BLaER1 treated with 17β-estradiol and CSF1 and Interleukin-3, amounts not matched to agents 10 nM and 100 nM (cell line): ENCODE measurements at regions not wholly inside any gene's neighbourhood (a gene's known extent, or its start where the extent isn't known, plus 50 kb on each side); places are given as distances from the start of the nearest gene placed in this dataset.

Experiments used
- H3K27ac ChIP-seq, 11 experiments: shearing (Covaris generic); formaldehyde crosslinking; 2 replicates each; pipeline ENCODE4 v1.8.1; 2022
- H3K27me3 ChIP-seq, 11 experiments: shearing (Covaris generic); formaldehyde crosslinking; 2 replicates each; pipeline ENCODE4 v1.8.1; 2022
- H3K36me3 ChIP-seq, 11 experiments: shearing (Covaris generic); formaldehyde crosslinking; 2 replicates each; pipeline ENCODE4 v1.8.1; 2022
- H3K4me1 ChIP-seq, 10 experiments: shearing (Covaris generic); formaldehyde crosslinking; 2 replicates each; pipeline ENCODE4 v1.8.1; 2022
- H3K4me2 ChIP-seq, 11 experiments: shearing (Covaris generic); formaldehyde crosslinking; 2 replicates each; pipeline ENCODE4 v1.8.1; 2022
- H3K4me3 ChIP-seq, 10 experiments: shearing (Covaris generic); formaldehyde crosslinking; 2 replicates each; pipeline ENCODE4 v1.8.1; 2022
- H3K9ac ChIP-seq, 11 experiments: shearing (Covaris generic); formaldehyde crosslinking; 2 replicates each; pipeline ENCODE4 v1.8.1; 2022
- H3K9me3 ChIP-seq, 11 experiments: shearing (Covaris generic); formaldehyde crosslinking; replicated peaks in 1 of 11; 2 replicates each; pipeline ENCODE4 v1.8.1; 2022
- H4K20me1 ChIP-seq, 11 experiments: shearing (Covaris generic); formaldehyde crosslinking; 2 replicates each; pipeline ENCODE4 v1.8.1; 2022
- Cebpa-rat ChIP-seq, 11 experiments: shearing (Covaris generic); IDR thresholded peaks; 2 replicates each; pipeline ENCODE4 v1.8.1; 2022

DNA sequence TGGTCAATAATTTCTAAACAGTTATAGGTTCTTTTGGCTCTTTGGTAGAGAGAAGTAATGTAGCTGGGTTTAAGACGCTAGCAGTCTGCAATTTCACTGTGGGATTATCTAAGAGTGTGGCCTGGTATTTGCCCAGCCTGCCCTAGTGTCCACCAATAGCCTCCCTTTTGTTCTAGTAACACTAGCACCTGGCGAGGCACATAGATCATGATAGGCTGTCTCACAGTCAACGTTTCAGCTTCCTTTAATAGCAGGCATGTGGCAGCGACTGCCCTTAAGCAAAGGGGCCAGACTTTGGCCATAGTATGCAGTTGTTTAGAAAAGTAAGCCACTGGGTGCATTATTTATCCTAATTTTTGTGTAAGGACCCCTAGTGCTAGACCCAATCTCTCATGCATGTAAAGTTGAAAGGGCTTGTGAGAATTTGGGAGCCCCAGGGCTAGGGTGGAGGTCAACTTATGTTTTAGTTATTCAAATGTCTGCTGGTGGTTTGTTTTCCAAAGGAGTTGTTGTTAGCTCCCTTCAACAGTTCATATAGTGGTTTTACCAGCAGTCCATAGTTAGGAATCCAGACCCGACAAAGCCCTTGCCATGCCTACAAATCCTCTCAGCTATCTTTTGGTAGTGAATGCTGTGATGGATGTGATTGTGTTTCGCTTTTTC, 274.3 kb downstream of the HTR1A start:
- Histone ChIP-seq H4K20me1 (no peaks in the 10 kb centered on the region), H3K4me2 (no peak overlapping the region), H3K27me3 (no peaks in the 10 kb centered on the region), H3K36me3 (no peaks in the 10 kb centered on the region), H3K4me1 (no peaks in the 10 kb centered on the region), H3K9me3 (no peaks in the 10 kb centered on the region), H3K27ac (no peak overlapping the region), H3K4me3 (no peak overlapping the region), H3K9ac (no peak overlapping the region)
- TF ChIP-seq Cebpa-rat (IDR thresholded peaks at IDR 0.05): no peak

DNA sequence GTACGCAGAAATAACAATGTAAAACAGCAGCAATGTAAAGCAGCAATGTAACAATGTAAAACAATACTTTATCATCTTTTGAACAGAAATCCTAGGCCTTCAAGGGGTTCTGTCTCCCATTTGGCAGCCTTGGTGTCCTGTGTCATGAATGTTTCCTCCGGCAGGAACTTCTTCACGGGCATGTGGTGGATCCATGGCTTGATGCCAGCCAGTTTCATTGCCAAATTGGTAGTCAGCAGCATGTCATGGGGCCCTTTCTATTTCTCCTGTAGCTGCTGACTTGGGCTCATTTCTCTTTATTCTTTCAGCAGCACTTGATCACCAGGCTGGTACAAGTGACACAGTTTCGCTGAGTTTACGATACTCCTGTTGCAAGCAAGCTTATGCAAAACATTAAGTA, 275.3 kb downstream of the HTR1A start:
- Histone ChIP-seq H3K36me3 (no peaks in the 10 kb centered on the region), H3K4me1 (no peaks in the 10 kb centered on the region), H3K27me3 (no peaks in the 10 kb centered on the region), H4K20me1 (no peaks in the 10 kb centered on the region), H3K9me3 (no peaks in the 10 kb centered on the region), H3K9ac (no peak overlapping the region), H3K27ac (no peak overlapping the region), H3K4me3 (no peak overlapping the region), H3K4me2 (no peak overlapping the region)
- TF ChIP-seq Cebpa-rat (IDR thresholded peaks at IDR 0.05): no peak

DNA sequence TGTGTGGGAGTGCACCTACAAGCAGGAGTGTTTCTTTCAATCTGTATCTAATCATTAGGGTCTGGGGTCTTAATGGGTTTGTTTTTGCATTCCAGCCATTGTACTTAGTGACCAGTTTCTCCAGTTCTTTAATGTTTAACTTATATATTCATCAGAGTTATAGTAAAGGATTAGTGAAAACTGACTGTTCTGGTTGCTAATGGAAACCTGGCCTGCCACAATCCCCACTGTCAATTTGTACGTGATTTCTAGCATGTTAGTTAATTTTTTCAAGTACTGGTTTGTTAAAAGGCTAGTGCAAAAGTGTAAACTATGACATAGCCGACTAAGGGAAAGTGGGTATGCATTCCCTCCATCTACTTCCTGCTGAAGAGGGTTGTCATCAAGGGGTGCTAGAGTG, 276.1 kb downstream of the HTR1A start:
- H3K9ac ChIP-seq: no peak overlapping the region
- TF ChIP-seq Cebpa-rat (IDR thresholded peaks at IDR 0.05): no peak
- no peaks in the 10 kb centered on the region for H4K20me1 ChIP-seq
- H3K9me3 ChIP-seq: no peaks in the 10 kb centered on the region
- H3K4me2 ChIP-seq: no peak overlapping the region
- H3K4me3 ChIP-seq: no peak overlapping the region
- no peaks in the 10 kb centered on the region for H3K4me1 ChIP-seq
- H3K36me3 ChIP-seq: no peaks in the 10 kb centered on the region
- no peak overlapping the region for H3K27ac ChIP-seq
- H3K27me3 ChIP-seq: no peaks in the 10 kb centered on the region

DNA sequence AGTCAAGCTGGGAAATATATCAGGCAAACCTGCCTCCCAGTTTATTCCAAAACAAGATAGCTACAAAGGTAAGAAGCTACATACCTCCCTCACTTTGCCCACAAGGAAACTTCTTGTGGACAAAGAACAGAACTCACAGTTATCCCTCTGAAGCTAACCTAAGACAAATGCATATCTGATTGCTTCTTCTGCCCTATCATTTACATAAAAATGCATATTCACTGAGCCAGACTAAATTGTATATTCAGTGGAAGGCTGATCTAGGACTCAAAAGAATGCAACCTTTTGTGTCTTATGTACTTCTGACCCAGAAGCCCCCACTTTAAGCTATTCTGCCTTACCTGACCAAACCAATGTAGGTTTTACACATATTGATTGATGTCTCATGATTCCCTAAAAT, 276.8 kb downstream of the HTR1A start:
- Histone ChIP-seq H4K20me1 (no peaks in the 10 kb centered on the region), H3K27ac (no peak overlapping the region), H3K4me3 (no peak overlapping the region), H3K4me1 (no peaks in the 10 kb centered on the region), H3K9me3 (no peaks in the 10 kb centered on the region), H3K36me3 (no peaks in the 10 kb centered on the region), H3K4me2 (no peak overlapping the region), H3K9ac (no peak overlapping the region), H3K27me3 (no peaks in the 10 kb centered on the region)
- no peak for TF ChIP-seq Cebpa-rat (IDR thresholded peaks at IDR 0.05)

DNA sequence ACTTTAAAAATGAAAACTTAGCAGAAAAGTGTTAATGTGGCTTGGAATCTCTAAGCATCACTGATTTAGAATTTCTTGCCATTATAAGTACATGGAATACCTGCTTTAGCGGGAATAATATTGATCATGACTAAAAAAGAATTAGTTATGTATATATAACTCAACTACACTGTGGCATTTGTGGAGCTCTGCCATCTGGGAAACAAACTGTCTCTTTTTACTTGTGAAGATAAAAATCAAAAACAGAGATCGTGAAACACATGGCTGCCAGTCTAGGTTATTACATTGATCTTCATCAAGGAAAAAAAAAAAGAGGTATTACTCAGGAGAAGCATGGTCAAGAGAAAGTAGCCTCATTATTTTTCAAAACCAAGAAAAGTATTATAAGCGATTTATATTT, 287.4 kb downstream of the HTR1A start:
- no peaks in the 10 kb centered on the region for H3K27me3 ChIP-seq
- no peak for TF ChIP-seq Cebpa-rat (IDR thresholded peaks at IDR 0.05)
- H3K9ac ChIP-seq: no peak overlapping the region
- no peaks in the 10 kb centered on the region for H3K4me1 ChIP-seq
- no peaks in the 10 kb centered on the region for H4K20me1 ChIP-seq
- no peak overlapping the region for H3K27ac ChIP-seq
- no peak overlapping the region for H3K4me3 ChIP-seq
- H3K9me3 ChIP-seq: peaks cover 0 to 5% (median 0%) of the 10 kb centered on the region in 11 experiments; a peak in 5 of 22 replicates
- H3K36me3 ChIP-seq: no peaks in the 10 kb centered on the region
- no peak overlapping the region for H3K4me2 ChIP-seq

DNA sequence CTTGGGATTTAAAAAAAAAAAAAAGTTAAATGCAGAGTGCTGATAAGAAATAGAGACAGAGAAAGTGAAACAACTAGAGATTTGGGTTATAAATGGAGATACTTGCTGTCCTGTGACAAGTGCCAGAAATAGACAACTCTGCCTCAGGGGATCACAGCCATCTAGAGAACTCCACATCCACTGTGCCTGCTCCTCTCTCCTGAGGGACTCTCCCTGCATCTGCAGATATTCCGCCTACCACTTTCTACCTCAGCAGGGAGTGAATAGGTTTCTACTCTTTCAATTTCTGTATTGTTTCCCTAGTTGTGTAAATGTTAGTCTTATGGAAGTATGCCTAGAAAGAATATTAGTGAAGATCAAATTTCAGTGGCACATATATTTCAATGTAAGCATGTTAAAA, 307.2 kb downstream of the HTR1A start:
- no peak for TF ChIP-seq Cebpa-rat (IDR thresholded peaks at IDR 0.05)
- H3K4me3 ChIP-seq: no peak overlapping the region
- no peaks in the 10 kb centered on the region for H3K9me3 ChIP-seq
- no peak overlapping the region for H3K27ac ChIP-seq
- no peaks in the 10 kb centered on the region for H3K36me3 ChIP-seq
- H3K27me3 ChIP-seq: no peaks in the 10 kb centered on the region
- peak overlapping the region in 8 of 11 experiments; percentile 29 to 56 (median 42); a peak in 12 of 22 replicates for H3K4me2 ChIP-seq
- H4K20me1 ChIP-seq: no peaks in the 10 kb centered on the region
- peaks cover 0 to 13% (median 10%) of the 10 kb centered on the region in 10 experiments; a peak in 12 of 20 replicates for H3K4me1 ChIP-seq
- no peak overlapping the region for H3K9ac ChIP-seq

DNA sequence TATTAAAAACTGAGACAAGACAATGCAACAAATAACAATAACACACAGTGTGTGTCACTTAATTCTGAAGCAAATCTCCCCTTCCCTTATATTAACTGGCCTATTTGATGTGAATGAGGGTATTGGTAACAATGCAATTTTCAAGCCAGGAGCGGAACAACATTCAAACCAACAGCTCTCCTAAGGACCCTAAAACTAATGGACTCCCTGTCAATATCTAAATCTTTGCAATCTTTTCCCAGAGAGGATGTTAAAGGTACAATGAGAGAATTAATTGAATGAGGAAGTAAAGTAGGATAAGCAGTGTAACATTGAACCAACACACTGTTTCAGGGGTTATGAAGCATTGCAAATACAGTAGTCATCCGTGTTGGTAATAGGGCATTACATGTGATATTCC, 311.7 kb downstream of the HTR1A start:
- Histone ChIP-seq H3K4me1 (peaks cover 0 to 13% (median 10%) of the 10 kb centered on the region in 10 experiments; a peak in 12 of 20 replicates), H3K9me3 (no peaks in the 10 kb centered on the region), H3K4me3 (no peak overlapping the region), H3K36me3 (no peaks in the 10 kb centered on the region), H3K9ac (no peak overlapping the region), H3K27me3 (no peaks in the 10 kb centered on the region), H3K4me2 (no peak overlapping the region), H4K20me1 (no peaks in the 10 kb centered on the region), H3K27ac (no peak overlapping the region)
- TF ChIP-seq Cebpa-rat (IDR thresholded peaks at IDR 0.05): no peak

DNA sequence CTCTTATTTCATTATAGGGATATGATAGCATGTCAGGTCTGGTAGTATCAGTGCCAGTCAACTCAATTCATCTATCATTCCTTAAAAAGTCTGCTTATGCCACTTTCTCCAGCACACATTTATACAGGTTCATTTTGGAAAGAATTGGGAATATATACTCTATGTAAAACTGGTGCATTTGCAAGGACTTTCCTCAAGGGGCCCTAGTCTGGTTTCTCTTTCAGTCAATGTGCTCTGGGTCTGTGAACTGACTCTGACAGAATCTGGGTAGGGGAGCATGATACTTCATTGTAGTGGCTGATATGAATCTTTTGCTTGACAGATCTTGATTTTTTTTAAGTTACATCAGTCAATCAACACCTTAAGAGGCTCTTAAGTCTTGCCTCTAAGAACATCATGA, 313.9 kb downstream of the HTR1A start:
- Histone ChIP-seq H3K9ac (no peak overlapping the region), H3K27me3 (no peaks in the 10 kb centered on the region), H3K4me3 (no peak overlapping the region), H3K4me1 (no peaks in the 10 kb centered on the region), H3K27ac (no peak overlapping the region), H3K4me2 (no peak overlapping the region), H4K20me1 (no peaks in the 10 kb centered on the region), H3K9me3 (no peaks in the 10 kb centered on the region), H3K36me3 (no peaks in the 10 kb centered on the region)
- no peak for TF ChIP-seq Cebpa-rat (IDR thresholded peaks at IDR 0.05)

DNA sequence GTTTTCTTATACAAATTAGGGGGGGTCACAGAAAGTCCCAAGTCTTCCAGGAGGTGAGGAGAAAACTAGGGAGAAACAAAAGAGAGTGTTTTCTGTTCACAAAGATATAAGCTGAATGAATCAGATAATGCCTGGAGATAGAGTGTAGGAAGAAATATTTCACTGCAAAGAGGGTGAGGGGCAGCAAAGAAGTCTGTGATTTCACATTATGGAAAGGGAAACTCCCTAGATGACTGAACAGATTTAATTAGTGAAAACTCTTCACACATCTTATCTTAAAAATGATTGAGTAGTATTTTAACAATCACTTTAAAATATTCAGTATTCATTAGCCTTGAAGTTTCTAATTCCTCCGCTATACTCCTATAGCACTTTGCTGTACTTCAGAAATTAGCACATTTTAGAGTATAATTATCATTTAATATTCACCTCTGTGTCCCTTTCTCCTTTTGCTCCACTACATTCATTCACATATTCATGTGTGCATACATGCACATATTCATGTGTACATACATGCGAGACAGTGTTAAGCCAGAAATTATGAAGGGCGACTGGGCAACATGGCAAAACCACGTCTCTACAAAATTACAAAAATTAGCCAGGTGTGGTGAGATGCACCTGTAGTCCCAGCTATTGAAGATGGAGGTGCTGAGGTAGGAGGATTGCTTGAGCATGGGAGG, 332.2 kb downstream of the HTR1A start:
- no peak overlapping the region for H3K4me2 ChIP-seq
- TF ChIP-seq Cebpa-rat (IDR thresholded peaks at IDR 0.05): no peak
- H3K9ac ChIP-seq: no peak overlapping the region
- H3K27me3 ChIP-seq: no peaks in the 10 kb centered on the region
- no peaks in the 10 kb centered on the region for H4K20me1 ChIP-seq
- H3K4me1 ChIP-seq: no peaks in the 10 kb centered on the region
- no peaks in the 10 kb centered on the region for H3K9me3 ChIP-seq
- no peak overlapping the region for H3K27ac ChIP-seq
- H3K36me3 ChIP-seq: no peaks in the 10 kb centered on the region
- no peak overlapping the region for H3K4me3 ChIP-seq

DNA sequence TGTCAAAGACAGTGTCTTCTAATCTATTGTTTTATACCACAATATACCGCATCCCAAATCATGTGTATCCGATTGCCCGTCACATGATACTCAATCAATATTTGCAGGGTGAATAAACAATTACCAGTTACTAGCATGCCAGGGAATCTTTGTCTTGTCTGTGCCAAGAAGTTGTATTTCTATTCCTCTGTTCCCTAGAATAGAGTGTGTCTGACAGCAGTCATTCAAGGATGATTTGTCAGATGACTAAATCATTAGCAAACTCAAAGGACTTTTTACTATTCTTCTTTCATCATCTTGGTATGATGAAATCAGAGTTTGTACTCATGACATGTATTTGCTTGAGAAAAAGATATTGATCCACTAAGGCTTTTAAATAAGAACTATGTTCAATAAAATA, 348.8 kb downstream of the HTR1A start:
- TF ChIP-seq Cebpa-rat (IDR thresholded peaks at IDR 0.05): no peak
- Histone ChIP-seq H3K9me3 (no peaks in the 10 kb centered on the region), H3K27me3 (no peaks in the 10 kb centered on the region), H3K36me3 (no peaks in the 10 kb centered on the region), H3K4me2 (no peak overlapping the region), H3K9ac (no peak overlapping the region), H3K27ac (no peak overlapping the region), H3K4me3 (no peak overlapping the region), H3K4me1 (no peaks in the 10 kb centered on the region), H4K20me1 (no peaks in the 10 kb centered on the region)
